GM20431 (cell line): ENCODE measurements at regions not wholly inside any gene's neighbourhood (a gene's known extent, or its start where the extent isn't known, plus 50 kb on each side); places are given as distances from the start of the nearest gene placed in this dataset.

Source experiments
- in situ Hi-C: fragments of 300-500 bp; cut with MseI, MboI; formaldehyde crosslinking; loops from one replicate; pipeline ENCODE4 v1.15.0; 2020; ENCODE audit warnings: low sequenced_read_pairs; ENCODE audit not compliant: unreplicated experiment

DNA sequence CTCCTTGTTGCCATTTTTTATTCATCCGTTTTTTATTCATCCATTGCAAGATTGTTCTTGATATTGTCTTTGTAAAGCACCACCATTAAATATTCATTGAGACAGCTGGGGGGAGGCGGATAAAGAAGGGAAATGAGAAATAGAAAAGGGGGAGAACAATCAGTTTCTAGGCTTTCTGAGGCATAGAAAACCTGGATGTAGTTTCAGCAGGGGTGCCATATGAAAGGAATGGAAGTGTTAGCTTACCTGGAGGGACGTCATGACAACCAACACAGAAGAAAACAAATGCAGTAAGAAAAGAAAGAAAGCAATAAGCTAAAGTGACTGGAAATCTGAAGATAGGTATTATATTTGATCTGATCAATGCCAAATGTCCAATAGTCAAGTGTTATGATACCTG is 276.1 kb downstream of the GASK1B start:
- in situ Hi-C loops = no loop called here

GRCh38 chr4:157895205-157895604 is 277.6 kb downstream of the GASK1B start:
- in situ Hi-C loops = no loop called here

DNA sequence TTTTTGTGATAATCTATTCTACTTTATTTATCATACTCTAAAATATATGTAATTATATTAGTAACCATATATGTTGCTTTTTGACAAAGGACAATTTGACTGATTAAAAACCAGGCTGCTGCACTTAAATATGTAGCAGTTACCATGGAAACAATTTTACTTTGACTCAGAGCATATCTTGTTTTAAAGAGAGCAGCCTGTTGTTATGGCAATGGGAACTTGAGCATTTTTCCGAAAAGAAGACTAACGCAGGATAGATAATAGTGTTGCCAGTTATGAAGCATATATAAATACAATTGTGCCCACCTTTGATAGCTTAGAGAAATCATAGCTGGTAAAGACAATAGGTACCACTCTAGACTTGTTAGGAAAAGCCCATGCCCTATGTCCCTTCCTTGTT is 283.0 kb downstream of the GASK1B start:
- in situ Hi-C loops = no loop called here

DNA sequence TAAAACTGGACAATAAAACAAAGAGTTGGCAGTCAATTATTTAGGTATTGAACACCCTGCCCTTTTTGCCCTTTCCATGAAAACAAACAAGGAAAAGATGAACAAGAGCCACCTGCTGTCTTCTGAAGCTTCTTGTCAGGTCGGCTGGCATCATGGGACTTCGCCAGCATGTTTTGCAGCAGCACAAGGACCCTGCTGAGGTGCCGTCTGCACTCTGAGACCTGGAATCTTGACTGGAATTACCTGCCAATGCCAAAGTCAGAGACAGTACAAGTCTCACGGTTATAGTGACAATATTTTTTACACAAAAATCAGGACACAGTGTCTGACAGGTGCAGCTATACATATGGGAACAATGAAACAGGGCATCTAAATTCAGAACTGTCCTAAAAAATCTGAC is 284.5 kb downstream of the GASK1B start:
- in situ Hi-C loops = no loop called here

DNA sequence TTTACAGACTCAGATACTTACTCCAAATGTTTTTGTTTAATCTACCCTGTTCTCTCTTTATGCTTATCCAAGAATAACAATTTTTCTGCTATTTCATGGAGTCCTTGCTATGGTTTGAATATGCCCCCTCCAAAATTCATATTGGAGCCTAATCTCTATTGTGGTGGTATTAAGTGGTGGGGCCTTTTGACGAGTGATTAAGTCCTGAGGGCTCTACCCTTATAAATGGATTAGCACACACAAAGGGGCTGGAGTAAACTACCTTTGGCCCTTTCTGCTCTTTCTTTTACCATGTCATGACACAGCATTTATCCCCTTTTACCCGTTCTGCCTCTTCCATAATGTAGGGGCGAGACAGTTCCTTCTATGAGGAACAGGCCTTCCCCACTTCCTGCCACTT is 285.5 kb downstream of the GASK1B start:
- in situ Hi-C loops = no loop called here

GRCh38 chr4:157886645-157887044 is 286.2 kb downstream of the GASK1B start:
- in situ Hi-C loops = no loop called here

GRCh38 chr4:157885811-157886210 is 287.0 kb downstream of the GASK1B start:
- in situ Hi-C loops = no loop called here

GRCh38 chr4:157882901-157883300 is 289.9 kb downstream of the GASK1B start:
- in situ Hi-C loops = no loop called here

- in situ Hi-C loops = no loop called here
Observed at GRCh38 chr4:157880761-157881160, 292.1 kb downstream of the GASK1B start.

DNA sequence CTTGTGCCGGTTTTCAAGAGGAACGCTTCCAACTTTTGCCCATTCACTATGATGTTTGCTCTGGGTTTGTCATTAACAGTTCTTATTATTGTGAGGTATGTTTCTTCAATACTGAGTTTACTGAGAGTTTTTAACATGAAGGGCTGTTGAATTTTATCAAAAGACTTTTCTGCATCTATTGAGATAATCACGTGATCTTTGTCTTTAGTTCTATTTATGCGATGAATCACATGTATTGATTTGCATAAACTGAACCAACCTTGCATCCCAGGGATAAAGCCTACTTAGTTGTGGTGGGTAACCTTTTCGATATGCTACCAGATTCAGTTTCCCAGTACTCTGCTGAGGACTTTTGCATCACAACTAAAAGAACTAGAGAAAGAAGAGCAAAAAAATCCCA is 318.0 kb downstream of the GASK1B start:
- in situ Hi-C loops = no loop called here

DNA sequence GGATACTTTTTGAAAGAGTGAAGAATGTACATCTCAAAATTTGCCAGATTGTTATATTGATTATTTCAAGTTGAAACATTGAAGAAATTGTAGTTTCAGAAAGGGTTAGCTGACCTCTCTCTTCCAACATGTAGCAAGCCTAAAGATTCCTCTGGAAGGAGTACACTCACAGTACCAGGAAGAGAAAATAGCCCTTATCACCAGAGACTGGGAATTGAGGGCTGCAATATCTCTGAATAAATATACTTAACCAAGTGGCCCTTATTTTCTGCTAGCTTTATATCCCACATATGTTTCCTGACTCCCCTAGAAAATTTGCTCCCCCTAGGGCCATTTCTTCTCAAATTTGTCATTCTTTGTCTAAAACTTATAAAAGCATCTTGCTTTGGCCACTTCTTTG is 332.2 kb downstream of the GASK1B start:
- in situ Hi-C loops = no loop called here

GRCh38 chr4:157840034-157840433 is 332.8 kb downstream of the GASK1B start:
- in situ Hi-C loops = no loop called here

GRCh38 chr4:157838366-157838765 is 334.5 kb downstream of the GASK1B start:
- in situ Hi-C loops = no loop called here

GRCh38 chr4:157837071-157837703 is 335.6 kb downstream of the GASK1B start:
- in situ Hi-C loops = no loop called here

GRCh38 chr4:157832596-157832995 is 340.2 kb downstream of the GASK1B start:
- in situ Hi-C loops = no loop called here

GRCh38 chr4:157824021-157824420 is 348.8 kb downstream of the GASK1B start:
- in situ Hi-C loops = no loop called here

DNA sequence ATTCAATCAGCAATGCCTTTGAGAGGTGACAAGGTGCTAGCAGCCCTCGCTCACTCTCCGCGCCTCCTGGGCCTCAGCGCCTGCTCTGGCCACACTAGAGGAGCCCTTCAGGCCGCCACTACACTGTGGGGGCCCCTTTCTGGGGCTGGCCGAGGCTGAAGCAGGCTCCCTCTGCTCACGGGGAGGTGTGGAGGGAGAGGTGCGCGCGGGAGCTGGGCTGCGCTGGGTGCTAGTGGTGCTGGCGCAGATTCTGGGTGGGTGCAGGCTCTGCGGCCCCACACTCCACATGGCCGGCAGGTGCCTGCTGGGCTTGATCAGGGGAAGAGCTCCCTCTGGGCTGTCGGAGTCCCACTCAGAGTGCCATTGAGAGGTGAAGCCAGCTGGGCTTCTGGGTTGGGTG is 351.0 kb downstream of the GASK1B start:
- in situ Hi-C loops = no loop called here

DNA sequence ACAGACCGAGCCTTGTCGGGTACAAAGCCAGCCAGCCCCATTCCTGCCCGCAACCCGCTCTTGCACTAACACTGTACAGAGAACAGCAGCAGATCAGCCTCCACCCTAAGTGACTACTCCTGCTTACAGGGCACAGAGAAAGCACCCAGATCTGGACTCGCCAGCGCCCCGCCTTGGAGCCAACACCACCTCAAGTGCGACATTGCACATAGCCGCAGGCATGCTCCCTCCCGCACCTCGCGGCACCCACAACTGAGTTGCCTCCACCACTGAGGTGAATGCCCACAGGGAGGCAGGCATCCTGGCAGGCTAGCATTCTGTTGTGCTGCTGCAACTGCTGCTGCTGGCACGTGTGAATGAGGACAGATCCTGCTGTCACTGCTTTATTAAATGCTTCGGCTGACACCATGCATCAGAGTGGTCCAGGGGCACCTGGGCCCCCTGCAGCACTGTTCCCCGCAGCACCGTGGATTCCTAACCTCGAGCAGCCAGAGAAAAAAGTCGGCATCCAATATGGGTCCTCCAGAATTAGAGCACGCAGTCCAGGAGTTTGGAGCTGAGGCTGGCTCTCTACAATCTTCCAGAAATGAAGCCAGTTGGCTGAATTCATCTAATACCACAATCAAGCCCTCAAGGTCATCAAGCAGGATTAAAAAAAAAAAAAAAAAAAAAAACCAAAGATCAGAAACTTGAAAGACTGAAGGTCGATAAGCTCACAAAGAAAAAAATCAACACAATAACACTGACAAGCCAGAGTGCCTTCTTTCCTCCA is 352.9 kb downstream of the GASK1B start:
- in situ Hi-C loops = no loop called here

- in situ Hi-C loops = no loop called here
Observed at GRCh38 chr4:157818946-157819692, 353.7 kb downstream of the GASK1B start.

- in situ Hi-C loops = no loop called here
Observed at GRCh38 chr4:157810137-157810774, 362.6 kb downstream of the GASK1B start.
